ENCODE measurements at regions not wholly inside any gene's neighbourhood (a gene's known extent, or its start where the extent isn't known, plus 50 kb on each side); places are given as distances from the start of the nearest gene placed in this dataset.

DNA sequence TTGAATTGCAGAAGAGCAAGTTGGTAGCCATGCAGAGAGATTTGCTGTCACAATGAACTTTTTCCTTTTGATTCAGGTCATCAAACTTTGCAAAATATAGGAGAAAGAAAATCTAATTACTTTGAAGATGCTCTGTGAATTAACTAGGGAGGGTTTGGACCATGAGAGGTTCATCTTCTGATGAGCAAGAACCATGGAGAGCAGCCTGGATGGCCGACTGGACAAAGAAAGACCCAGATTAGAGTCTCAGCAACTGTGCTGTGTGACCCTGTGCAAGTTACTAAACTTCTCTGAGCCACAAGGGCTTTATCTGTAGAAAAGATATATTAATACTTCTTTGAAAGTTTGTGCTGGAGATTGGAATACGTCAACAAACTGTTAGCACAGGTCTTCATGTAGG is 122.6 kb upstream of the ADAMTS18 start:
- Mint-ChIP-seq H3K4me3 (ENCODE audit: low read depth, unreplicated experiment) (no peak overlapping the region), H3K27me3 (ENCODE audit: unreplicated experiment) (peaks cover 93% of the 10 kb centered on the region), H3K36me3 (ENCODE audit: insufficient read depth, unreplicated experiment) (no peaks in the 10 kb centered on the region), H3K9me3 (ENCODE audit: low read depth, unreplicated experiment) (no peaks in the 10 kb centered on the region), H3K4me1 (ENCODE audit: low read depth, unreplicated experiment) (no peaks in the 10 kb centered on the region), H3K27ac (ENCODE audit: unreplicated experiment) (no peak overlapping the region)
- no TSS peak for BruUV-seq (replicated peaks)
- TF ChIP-seq, protein P1, sequence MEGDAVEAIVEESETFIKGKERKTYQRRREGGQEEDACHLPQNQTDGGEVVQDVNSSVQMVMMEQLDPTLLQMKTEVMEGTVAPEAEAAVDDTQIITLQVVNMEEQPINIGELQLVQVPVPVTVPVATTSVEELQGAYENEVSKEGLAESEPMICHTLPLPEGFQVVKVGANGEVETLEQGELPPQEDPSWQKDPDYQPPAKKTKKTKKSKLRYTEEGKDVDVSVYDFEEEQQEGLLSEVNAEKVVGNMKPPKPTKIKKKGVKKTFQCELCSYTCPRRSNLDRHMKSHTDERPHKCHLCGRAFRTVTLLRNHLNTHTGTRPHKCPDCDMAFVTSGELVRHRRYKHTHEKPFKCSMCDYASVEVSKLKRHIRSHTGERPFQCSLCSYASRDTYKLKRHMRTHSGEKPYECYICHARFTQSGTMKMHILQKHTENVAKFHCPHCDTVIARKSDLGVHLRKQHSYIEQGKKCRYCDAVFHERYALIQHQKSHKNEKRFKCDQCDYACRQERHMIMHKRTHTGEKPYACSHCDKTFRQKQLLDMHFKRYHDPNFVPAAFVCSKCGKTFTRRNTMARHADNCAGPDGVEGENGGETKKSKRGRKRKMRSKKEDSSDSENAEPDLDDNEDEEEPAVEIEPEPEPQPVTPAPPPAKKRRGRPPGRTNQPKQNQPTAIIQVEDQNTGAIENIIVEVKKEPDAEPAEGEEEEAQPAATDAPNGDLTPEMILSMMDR (IDR thresholded peaks at IDR 0.05; ENCODE audit: unreplicated experiment) = no peak
- CTCF ChIA-PET = interaction anchor here (0.6 to 1.1 kb wide), 2 partner anchors 12 to 23 kb away, joined by 3 read pairs; no protein-coding TSS in a partner anchor
- intact Hi-C loops (cut with micrococcal nuclease; ENCODE audit: unreplicated experiment) = no loop called here
- DNase-seq = no peak

DNA sequence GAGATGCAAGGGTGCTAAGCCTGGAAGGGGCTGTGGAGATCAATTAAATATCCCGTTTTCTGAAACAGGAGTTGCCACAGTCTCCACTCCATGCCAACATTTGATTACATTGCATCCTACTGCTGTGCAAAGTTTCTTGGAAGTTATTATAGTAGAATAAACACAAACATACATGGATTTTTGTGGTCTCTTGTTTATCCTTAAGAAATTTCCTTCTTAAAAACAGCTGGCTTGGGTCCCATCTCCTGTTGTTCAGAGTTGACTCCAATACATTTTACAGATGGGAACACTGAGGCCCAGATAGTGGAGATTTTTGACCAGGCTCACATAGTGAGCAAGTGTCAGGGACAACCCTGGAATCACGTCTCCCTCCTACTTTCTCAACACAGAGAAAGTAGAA is 124.0 kb upstream of the ADAMTS18 start:
- no peak overlapping the region for H3K4me3 Mint-ChIP-seq (ENCODE audit: low read depth, unreplicated experiment)
- peaks cover 93% of the 10 kb centered on the region for H3K27me3 Mint-ChIP-seq (ENCODE audit: unreplicated experiment)
- CTCF ChIA-PET = no interaction called here
- H3K9me3 Mint-ChIP-seq (ENCODE audit: low read depth, unreplicated experiment) = peaks cover 4% of the 10 kb centered on the region
- no peak for DNase-seq
- intact Hi-C loops (cut with micrococcal nuclease; ENCODE audit: unreplicated experiment) = no loop called here
- H3K36me3 Mint-ChIP-seq (ENCODE audit: insufficient read depth, unreplicated experiment) = no peaks in the 10 kb centered on the region
- BruUV-seq (replicated peaks) = no TSS peak
- TF ChIP-seq, protein P1 (IDR thresholded peaks at IDR 0.05; ENCODE audit: unreplicated experiment) = no peak
- no peak overlapping the region for H3K27ac Mint-ChIP-seq (ENCODE audit: unreplicated experiment)
- H3K4me1 Mint-ChIP-seq (ENCODE audit: low read depth, unreplicated experiment) = no peaks in the 10 kb centered on the region

DNA sequence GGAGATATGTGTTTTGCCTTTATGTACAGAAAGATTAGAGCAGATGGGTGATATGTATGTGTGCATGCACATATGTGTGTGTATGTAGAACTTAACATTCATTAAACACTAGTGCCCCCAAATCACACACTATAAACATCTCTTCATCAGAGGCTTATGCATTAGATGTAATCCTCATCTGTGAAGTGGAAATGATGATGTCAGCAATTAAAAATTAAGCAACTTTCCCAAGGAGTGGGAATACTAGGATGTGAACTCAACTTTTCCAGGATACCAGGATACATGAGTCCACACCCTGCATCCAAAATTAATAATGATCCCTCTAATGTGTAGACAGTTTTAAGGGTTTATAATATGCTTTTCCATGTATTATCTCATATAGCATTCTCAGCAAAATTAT is 127.7 kb upstream of the ADAMTS18 start:
- CTCF ChIA-PET = no interaction called here
- Mint-ChIP-seq H3K27me3 (ENCODE audit: unreplicated experiment) (peaks cover 87% of the 10 kb centered on the region), H3K36me3 (ENCODE audit: insufficient read depth, unreplicated experiment) (no peaks in the 10 kb centered on the region), H3K4me3 (ENCODE audit: low read depth, unreplicated experiment) (no peak overlapping the region), H3K9me3 (ENCODE audit: low read depth, unreplicated experiment) (peaks cover 4% of the 10 kb centered on the region), H3K27ac (ENCODE audit: unreplicated experiment) (no peak overlapping the region), H3K4me1 (ENCODE audit: low read depth, unreplicated experiment) (no peaks in the 10 kb centered on the region)
- TF ChIP-seq, protein P1 (IDR thresholded peaks at IDR 0.05; ENCODE audit: unreplicated experiment) = no peak
- intact Hi-C loops (cut with micrococcal nuclease; ENCODE audit: unreplicated experiment) = no loop called here
- DNase-seq = no peak
- BruUV-seq (replicated peaks) = no TSS peak

DNA sequence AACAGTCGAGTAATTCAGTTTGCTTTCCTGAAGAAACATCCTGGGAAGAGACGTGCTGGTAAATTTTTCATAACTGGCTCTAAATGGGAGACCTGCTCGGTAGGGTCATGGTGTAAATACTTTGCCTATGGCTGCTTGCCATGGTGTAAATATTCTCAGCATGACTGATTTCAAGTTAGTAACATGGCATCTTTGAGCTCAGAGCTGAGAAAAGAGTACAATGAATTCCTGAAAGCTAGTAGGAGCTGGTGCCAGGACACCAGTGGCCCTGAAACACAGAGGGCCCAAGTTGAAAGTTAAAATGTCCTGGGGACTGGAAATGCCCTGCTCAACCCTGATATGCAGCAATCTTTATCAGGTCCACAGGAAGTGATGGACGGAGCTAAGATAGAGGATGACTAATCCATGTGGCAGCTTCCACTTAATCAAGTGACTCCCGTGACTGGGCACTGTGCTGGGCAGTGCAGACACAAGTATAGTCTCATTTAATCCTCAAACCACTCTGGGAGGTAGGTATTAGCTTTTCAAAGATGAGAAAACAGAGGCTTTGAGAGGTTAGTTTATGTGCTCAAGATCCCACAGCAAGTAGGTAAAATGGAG is 130.1 kb upstream of the ADAMTS18 start:
- Mint-ChIP-seq H3K9me3 (ENCODE audit: low read depth, unreplicated experiment) (peaks cover 4% of the 10 kb centered on the region), H3K36me3 (ENCODE audit: insufficient read depth, unreplicated experiment) (no peaks in the 10 kb centered on the region), H3K4me3 (ENCODE audit: low read depth, unreplicated experiment) (no peak overlapping the region), H3K4me1 (ENCODE audit: low read depth, unreplicated experiment) (no peaks in the 10 kb centered on the region), H3K27ac (ENCODE audit: unreplicated experiment) (no peak overlapping the region), H3K27me3 (ENCODE audit: unreplicated experiment) (peaks cover 94% of the 10 kb centered on the region)
- no peak for DNase-seq
- BruUV-seq (replicated peaks) = no TSS peak
- intact Hi-C loops (cut with micrococcal nuclease; ENCODE audit: unreplicated experiment) = no loop called here
- CTCF ChIA-PET = no interaction called here
- TF ChIP-seq, protein P1 (IDR thresholded peaks at IDR 0.05; ENCODE audit: unreplicated experiment) = no peak
